Occipital lobe (tissue), 1 donor: ENCODE measurements at regions not wholly inside any gene's neighbourhood (a gene's known extent, or its start where the extent isn't known, plus 50 kb on each side); places are given as distances from the start of the nearest gene placed in this dataset.

ENCODE experiments used
- DNase-seq: peaks from one replicate; lab custom pipeline; 2025; lab: John Stamatoyannopoulos, UW

DNA sequence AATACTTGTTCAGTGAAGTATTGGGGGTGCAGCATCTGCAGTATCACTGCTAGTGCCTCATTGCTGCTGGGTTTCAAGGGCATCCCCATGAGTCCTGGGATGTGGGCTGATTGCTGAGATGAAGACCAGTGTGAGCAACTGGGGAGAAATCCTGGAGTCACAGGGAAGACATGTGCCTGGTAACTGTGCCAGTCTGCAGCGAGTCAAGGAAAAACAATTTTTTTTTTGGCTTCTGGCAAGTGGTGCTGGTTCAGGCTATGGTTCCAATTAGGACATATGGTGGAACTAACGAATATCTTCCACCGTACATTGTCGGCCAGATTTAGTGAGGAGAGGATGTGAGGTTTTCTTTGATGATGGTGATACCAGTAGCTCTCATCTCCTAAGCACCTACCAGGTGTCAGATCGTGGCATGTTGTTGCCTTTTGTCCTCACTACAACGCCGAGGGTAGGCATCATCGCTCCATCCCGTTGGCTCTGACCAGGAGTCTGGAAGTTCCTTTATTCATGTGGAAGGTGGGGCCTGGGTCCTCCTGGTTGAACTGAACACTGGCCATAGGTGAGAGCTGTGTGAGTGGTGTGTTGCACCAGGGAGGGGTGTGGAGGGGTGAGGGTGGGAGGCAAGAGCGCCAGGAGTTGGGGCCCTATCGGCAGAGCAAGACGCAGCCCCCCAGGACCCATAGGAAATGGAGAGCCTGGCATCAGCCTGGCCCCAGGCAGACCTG lies 118.0 kb upstream of the HS6ST1 start:
- no peak for DNase-seq

DNA sequence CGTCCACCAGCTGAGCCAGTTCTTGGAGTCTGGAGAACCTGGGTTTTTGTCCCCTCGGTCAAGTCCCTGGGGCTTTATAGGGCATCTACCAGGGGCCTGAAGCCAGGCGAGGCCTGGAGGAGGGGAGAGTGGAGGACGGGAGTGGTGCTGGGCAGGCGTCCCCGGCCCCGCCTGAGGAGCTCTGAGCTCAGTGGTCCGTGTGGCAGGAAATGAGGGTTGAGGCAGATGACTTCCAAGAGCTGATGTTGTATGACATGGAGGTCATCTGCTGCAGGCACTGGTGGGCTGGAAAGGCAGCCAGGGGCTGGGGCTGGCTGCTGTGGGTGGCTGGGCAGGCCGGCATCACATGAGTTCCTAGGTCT lies 118.5 kb upstream of the HS6ST1 start:
- no peak for DNase-seq

DNA sequence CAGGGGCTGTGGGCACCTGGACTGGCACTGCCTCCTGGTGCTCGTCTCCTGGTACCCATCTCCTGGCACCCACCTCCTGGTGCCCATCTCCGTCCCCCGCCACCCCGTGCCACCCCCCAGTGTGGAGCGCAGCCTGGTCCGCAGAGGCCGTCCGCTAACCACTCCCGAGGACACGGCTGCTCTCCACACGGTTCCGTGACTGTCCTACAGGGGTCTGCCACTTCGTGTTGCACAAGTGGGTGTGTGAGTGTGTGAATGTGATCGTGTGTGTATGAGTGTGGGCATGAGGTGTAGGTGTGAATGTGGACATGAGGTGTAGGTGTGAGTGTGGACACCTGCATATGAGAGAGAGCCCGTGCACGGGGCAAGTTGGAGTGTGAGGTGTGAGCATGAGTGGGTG lies 119.4 kb upstream of the HS6ST1 start:
- no peak for DNase-seq

DNA sequence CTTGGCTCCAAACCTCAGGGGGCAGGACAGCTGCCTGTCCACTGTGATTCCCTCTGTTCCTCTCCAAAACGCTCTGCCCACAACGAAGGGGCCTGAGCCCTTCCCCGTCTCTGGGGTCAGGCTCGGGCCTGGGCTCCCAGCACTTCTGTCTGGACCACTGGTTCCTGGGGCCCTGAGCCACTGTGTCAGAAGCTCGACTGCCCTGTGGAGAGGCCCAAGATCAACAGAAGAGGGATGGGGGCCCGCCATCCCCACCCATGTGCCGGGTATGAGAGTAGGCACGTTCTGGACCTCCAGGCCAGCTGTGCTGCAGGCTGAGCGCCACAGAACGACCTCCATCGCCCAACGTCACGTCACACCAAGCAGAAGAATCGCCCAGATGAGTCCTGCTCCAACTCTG lies 119.9 kb upstream of the HS6ST1 start:
- no peak for DNase-seq

DNA sequence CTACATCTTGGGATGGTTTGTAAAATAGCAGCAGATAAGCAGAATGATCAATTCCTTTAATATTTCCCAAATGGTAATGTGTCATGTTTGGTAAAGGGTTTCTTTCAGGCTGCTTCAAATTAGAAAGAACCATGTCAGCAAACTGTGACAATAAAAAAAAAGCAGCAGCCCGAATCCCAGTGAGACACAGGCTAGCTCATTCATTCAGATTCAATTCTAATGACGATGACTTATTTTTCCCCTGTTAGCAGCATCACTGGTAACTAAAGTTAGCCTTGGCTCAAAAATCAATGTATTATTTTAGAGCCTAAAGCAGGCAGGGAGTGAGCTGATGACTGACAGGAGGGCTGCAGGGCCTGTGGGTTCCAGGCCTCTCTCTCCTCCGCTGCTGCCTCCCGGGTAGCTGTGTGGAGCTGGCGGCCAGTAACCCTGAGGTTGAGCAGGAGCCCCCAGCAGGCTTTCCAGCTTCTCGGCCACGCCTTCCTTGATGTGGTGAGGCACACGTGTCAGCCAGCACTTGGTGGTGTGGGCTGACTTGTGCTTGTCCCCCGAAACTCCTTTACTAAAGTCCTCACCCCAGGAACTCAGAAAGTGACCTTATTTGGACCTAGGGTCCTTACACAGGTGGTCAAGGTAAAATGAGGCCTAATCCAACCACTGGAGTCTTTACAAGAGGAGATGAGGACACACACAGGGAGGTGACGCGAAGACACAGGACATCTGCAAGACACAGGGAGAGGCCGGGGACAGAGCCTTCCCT lies 120.5 kb upstream of the HS6ST1 start:
- no peak for DNase-seq

DNA sequence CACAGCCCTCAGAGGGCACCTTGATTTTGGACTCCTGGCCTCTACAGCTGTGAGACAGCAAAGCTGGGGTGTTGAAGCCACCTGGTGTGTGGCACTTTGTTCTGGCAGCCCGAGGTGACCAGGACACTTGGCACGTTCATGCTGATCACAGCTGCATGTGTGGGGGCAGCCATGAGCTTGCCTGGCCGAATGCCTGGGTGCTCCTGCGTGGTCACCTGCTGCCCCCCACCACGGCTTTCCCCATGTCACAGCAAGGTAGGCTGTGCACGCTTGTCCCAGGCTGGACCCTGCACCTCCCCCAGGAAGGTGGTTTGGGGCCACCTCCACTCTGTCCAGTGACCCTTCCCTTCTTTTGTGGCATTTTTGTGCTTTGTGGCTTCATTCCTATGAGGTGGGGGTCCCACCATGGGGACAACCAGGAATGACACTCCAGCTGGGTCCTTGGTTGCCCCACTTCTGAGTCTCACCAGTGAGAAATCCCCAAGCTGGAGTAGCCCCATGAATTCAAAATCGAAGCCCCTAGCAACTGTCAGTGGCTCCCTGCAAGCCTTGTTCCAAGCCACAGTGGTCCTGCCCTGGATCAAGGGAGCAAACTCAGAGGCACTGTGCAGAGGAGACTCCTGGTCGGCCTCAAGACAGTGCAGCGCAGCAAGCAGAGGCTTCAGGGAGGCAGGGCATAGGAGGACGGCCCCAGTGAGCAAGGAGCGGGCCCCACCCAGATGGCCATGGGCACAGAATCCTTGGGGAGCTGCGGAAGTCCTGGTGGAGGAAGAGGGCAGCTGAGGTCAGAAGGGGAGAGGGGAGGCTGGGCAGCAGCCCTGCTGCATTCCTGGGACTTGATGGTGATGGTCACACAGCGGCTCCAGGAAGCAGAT lies 121.4 kb upstream of the HS6ST1 start:
- DNase-seq: no peak

DNA sequence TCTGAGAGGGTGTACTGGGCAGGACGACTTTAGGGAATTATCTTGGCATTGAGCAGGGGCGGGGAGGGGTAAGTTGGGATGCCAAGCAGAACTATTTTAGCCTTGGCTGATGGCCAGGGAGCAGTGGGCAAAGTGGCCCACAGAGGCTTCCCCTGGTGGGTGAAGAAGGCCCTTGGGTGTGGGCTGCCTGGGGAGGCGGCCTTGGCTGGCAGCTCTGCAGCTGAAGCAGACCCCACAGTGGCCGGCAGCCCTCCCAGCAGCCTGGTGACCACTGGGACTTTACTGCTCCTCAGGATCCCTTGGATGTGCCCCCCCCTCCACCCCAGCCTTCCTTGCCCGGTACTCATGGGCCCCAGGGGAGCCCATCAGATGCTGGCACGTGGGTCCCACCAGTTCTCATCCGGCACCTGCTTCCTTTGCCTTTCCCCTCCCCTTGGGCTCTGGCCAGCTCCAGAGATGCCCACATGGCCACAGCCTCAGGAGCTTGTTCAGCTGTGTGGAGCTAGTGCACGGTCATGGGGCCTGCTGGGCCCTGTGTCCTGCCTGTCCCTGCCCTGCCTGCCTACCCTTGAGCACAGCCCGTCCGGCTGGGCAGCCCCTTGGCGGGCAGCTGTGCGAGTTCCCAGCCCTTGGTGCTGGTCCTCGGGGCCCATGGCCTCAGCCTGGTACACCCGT lies 122.1 kb upstream of the HS6ST1 start:
- no peak for DNase-seq

DNA sequence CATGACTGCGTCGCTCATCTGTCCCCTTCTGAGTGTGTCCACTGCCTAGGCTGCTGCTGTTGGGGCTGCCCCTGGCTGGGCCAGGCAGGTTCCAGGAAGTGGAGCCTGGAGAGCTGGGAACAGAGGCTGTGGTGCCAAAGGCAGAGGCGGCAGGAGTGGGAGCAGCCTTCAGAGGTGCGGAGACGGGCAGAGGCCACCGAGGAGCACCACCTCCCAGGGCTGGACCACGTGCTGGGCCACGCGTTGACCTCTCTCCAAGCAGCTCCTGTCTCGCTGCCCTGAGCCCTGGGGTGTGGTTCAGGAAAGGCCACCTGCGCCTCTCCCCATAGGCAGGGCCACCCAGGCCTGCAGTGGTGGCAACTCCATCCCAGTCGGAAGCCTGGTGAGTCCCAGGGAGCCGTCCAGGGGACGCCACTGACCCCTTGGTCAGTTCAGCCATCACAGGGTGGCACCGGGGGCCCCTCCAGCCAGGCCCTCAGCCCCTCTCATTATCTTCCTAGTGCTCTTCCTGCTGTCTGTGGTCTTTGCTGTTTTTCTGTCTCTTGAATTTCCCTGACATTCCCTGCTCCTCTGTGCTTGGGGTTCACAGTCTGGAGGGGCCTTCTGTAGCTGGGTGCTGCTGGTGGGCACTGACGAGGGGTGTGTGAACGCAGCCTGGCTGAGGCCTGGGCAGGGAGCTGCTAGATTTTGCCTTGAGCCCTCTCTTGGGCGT lies 122.8 kb upstream of the HS6ST1 start:
- no peak for DNase-seq

DNA sequence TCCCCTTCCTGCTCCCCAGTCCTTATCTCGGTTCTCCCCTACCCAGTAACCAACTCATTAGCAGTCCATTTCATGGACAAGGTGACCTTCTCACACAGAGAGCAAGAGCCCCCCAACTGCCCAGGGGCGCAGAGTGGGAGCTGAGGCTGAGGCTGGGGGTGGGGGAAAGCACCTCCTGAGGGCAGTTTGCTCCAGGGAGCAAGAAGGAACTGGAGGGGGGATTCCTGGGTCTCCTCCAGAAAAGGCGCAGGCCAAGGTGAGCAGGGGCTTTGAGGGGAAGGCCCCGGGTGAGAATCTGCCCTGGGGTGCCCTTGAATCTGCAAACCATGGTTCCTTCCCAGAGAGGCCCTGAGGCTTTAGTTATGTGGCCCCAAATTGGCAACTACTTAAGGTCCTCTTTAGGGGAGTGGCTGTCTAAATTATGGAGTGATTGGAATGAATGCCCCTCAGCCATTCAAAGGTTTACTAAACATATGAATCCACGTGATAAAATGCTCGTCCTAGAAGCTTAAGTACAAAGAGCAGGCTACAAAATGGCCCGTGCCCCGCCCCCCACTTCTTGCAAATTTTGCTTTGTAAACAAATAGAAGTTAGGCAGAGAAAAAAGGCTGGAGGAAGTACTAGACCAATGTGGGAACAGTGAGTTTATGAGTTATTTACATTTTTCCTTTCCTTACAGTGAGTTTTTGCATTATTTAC lies 123.5 kb upstream of the HS6ST1 start:
- DNase-seq: no peak

DNA sequence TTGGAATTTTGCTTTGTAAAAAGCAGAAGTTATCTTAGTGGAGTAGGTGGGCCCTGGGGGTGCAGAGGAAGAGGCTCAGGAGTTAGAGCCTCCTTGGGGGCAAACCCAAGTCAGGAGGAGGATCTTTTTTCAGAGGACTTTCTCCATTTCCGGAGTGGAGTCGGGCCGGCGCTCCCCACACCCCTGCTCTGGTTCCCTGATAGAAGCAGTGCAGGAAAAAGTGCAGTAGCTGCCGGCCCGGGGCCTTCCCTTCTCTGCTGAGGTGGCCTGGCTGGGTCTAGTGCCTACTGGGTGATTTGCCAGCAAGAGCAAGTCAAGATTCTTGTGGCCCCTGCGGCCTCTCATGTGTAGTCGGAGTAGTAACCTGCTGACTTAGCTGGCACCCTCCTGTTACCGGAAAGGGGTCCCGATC lies 124.2 kb upstream of the HS6ST1 start:
- DNase-seq: no peak

DNA sequence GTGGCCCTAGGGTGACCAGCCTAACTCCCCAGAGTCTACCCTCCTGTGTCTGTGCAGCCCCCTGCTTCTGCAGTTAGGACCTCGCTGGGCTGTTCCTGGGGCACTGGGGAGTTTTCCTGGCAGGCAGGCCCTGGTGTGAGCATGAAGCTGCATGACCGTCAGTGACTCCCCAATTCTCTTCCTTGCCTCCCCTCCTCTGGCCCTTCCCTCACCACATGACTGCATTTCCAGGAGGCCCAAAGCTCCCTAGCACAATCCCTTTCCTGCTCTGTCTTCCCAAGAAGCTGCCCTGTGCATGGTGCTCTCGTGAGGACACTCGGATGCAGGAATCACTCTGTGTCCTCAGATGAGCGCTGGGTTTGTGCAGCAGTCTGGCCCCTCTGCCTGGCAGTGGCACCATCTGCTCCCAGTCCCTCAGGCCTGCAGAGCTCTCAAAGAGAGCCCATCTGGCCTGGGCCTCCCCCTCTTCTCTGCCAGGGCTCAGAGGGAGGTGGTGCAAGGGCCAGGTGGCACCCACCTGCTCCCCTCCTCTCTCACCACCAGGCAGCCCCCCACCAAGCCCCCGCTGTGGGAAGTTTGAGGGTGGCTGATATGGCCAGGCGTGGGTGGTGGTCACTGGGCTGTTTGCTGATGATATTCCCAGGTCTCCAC lies 125.6 kb upstream of the HS6ST1 start:
- no peak for DNase-seq

DNA sequence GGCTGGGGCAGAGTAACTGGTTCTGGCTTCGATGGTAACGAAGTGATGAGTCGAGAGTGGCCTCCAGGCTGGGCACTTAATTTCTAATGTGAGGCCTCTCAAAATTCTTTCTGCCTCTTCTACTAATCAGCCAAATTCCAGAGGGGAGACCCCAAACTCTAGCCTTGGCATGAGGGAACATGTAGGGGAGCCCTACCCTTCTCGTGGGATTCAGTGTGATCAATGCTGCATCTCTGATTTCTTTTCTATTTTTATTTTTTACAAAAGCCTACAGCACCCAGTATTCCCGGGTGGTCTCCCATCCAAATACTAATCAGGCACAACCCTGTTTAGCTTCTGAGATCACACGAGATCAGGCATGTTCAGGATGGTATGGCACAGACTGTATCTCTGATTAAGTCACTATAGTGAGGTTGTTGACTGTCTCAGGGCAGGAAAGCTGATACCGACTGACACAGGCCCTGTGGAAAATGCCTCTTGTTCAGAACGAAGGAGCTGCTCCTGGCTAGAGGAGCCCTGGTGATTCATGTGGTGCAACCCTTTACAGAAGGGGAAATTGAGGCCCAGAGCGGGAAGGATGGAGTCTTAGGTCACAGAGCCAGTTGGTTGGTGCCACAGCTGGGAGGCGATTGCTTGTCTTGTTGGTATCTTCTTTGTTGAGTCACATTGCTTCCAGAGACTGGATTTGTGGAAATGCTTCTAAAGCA lies 126.3 kb upstream of the HS6ST1 start:
- DNase-seq: no peak

DNA sequence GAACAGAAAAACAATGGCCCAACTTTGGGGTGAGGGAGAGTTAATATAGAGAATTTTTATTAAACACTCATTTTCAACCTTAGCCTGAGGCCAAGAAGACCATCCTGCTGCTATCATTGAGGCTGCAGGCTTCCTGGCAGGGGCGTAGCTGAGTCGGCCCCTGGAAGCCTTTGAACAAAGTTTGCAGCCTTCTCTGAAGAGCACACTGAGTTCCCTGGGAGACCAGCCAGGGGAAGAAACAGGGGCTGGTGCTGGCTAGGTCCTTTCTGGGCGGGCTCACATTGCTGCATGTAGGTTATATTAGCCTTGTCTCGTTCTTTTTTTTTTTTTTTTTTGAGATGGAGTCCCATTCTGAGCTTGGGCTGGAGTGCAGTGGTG lies 126.8 kb upstream of the HS6ST1 start:
- no peak for DNase-seq

DNA sequence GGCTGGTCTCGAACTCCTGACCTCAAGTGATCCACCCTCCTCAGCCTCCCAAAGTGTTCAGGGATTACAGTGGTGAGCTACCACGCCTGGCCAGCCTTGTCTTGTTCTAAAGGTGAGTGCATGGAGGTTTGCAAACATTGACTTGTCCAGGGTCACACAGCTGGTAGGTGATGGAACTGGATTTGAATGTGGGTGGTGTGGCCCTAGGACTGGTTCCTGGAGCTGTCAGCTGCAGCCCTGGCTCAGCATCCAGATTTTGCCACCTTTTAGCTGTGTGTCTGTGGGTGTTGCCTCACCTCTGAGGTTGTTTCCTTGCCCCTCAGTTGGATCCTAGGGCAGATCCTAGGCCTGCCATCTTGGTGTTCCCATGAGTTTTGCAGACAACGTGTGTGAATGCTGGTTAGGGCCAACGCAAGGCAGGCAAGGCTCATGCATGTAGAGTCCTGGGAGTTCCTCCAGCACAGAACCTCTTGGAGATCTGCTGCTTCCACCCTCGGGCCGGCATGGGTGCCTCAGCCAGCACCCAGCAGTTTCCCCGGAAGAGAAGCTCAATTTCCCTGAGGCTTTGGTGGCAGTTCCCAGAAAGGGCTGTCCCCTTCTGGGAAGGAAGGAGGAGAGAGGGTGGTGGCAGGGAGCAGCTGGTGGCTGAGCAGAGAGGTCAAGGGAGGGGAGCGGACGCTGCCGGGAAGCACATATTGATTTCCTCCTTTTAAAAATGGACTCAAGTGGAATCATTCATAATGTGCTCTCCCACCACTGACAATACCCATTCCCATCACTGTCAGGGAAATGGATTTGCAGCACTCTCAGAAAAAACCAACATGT lies 127.6 kb upstream of the HS6ST1 start:
- DNase-seq: no peak

DNA sequence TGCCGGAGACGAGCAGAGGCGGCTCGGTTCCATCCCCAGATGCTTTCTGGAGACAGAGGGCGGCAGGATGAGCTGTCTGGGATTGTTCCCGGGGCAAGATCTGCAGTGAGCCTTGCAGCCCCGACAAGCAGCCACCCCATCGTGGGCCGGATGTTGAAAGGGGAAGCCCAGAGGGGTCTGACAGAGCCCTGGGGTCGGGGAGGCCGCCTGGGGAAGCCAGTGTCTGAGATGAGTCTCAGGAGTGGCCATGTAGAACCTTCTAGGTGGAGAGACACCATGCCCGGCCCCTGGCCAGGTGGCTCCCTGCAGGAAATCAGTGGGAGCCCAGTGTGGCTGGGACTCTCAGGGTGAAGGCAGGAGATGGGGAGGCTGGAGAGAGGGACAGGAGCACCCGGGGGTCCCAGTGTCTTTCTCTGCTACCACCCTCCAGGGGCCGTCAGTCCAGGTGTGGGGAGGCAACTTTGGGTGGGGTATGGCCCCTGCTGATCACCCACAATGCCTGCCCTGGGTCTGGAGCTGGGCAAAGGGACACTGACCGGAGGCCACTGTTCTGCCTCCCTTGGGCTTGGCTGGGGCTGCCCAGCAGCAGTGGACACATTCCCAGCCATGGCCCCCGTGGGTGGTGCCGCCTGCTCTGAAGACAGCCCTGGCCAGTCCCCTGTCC lies 128.3 kb upstream of the HS6ST1 start:
- no peak for DNase-seq

DNA sequence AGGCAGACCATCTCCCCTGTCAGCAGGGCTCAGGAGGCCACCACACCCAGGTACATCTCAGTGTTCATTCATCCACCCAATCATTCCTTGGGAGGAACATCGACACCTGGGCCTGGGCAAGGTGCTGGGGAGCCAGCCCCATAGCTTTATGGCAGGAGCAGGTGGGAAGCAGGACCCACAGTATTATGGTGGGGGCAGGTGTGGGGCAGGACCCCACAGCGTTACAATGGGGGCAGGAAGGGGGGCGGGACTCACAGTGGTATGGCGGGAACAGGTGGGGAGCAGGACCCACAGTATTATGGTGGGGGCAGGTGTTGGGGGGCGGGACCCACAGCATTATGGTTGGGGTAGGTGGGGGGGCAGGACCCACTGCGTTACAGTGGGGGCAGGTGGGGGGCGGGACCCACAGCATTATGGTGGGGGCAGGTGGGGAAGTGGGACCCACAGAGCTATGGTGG lies 128.9 kb upstream of the HS6ST1 start:
- no peak for DNase-seq

DNA sequence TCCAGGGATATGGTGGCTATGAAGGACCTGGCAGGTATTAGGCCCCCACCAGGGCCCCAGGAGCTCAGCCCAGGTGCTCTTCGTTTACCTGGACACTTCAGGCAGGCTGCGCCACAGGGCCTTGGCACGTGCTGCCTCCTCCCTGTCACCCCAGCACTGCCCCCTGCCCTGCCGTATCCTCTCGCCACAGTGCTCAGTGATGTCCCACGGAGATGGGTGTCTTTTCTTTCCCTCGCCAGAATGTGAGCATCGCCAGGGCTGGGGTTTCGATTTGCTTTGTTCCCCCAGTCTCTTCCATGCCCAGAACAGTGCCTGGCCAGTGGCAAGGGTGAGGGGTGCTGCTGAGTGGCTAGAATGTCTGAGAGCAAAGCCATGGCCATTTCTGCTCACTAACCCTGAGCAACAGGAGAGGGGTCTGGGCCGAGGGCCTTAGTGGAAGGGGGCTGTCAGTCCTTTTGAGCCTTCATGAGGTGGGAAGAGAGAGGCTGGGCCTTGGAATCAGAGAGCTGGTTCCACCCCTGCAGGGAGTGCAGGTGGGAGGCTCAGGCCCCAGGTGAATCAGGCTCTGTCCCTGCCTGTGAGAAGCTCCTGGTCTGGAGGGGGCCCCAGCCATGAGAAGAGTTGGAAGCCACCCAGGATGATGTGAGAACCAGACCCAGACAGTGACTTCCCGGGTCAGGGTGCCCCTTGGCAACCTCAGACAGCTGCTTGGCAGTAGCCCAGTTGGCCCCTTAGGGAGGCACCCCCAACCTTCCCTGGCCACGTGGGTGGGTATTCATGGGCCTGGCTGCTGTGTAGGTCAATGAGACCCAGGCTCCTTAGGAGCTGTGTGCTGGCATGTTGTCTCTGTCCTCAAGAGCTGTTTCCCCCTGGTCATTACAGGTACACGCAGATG lies 129.9 kb upstream of the HS6ST1 start:
- DNase-seq: no peak
